GM12878 (cell line): ENCODE measurements at regions not wholly inside any gene's neighbourhood (a gene's known extent, or its start where the extent isn't known, plus 50 kb on each side); places are given as distances from the start of the nearest gene placed in this dataset.

Source experiments
- BCLAF1 ChIP-seq: fragments of 450-650 bp; IDR thresholded peaks from 2 replicates; pipeline ENCODE4 v1.6.1; 2017; ENCODE audit warnings: antibody characterized with exemption, mild to moderate bottlenecking, moderate library complexity
- CEBPB ChIP-seq, 2 experiments: fragments of 150-350 bp in 1 of 2; IDR thresholded peaks; 2 replicates each; pipeline ENCODE4 v1.6.1; 2012 to 2014; ENCODE audit warnings: low read depth in 2 of 2, low read length in 2 of 2, borderline replicate concordance in 1 of 2, inconsistent platforms in 1 of 2
- CHD1 ChIP-seq: IDR thresholded peaks from 2 replicates; pipeline ENCODE4 v1.6.1; 2012; ENCODE audit warnings: low read depth, low read length, improper control_type of control experiment
- CTCF ChIP-seq, 3 experiments: IDR thresholded peaks in 2 of 3; conservative IDR thresholded peaks in 1 of 3; 2 replicates each; pipeline ENCODE4 v1.5.1; 2011; ENCODE audit warnings: low read depth in 3 of 3, low read length in 3 of 3, mild to moderate bottlenecking in 3 of 3, control low read depth in 2 of 3, moderate library complexity in 2 of 3, inconsistent platforms in 1 of 3, mixed read lengths in 1 of 3; ENCODE audit not compliant: control insufficient read depth in 2 of 3, insufficient read depth in 1 of 3; ENCODE audit errors: extremely low read depth in 1 of 3
- E2F4 ChIP-seq: IDR thresholded peaks from 2 replicates; pipeline ENCODE4 v1.6.1; 2012; ENCODE audit warnings: low read depth, low read length, improper control_type of control experiment
- EP300 ChIP-seq, 2 experiments: fragments of 150-350 bp in 1 of 2; IDR thresholded peaks; 2 replicates each; pipeline ENCODE4 v1.6.1; 2011 to 2012; ENCODE audit warnings: low read depth in 2 of 2, low read length in 2 of 2, borderline replicate concordance in 1 of 2, improper control_type of control experiment in 1 of 2, inconsistent platforms in 1 of 2; ENCODE audit not compliant: control insufficient read depth in 1 of 2
- EZH2 ChIP-seq: IDR thresholded peaks from 2 replicates; pipeline ENCODE4 v1.6.1; 2012; ENCODE audit warnings: low read depth, mild to moderate bottlenecking, control low read depth, inconsistent platforms, low read length, borderline replicate concordance; ENCODE audit not compliant: control insufficient read depth
- PML ChIP-seq: IDR thresholded peaks from 2 replicates; pipeline ENCODE4 v1.6.1; 2012; ENCODE audit warnings: low read length, inconsistent platforms
- POLR2A ChIP-seq: IDR thresholded peaks from 2 replicates; pipeline ENCODE4 v1.6.1; 2011; ENCODE audit warnings: low read depth, mild to moderate bottlenecking, low read length
- POLR2AphosphoS5 ChIP-seq: IDR thresholded peaks from 2 replicates; pipeline ENCODE4 v1.6.1; 2011; ENCODE audit warnings: mild to moderate bottlenecking, low read length, inconsistent platforms
- RAD21 ChIP-seq: IDR thresholded peaks from 2 replicates; pipeline ENCODE4 v1.6.1; 2011; ENCODE audit warnings: mild to moderate bottlenecking, low read depth, low read length, moderate library complexity; ENCODE audit not compliant: insufficient read depth
- REST ChIP-seq: IDR thresholded peaks from 2 replicates; pipeline ENCODE4 v1.6.1; 2012; ENCODE audit warnings: mild to moderate bottlenecking, low read depth, low read length
- TCF7 ChIP-seq: IDR thresholded peaks from 2 replicates; pipeline ENCODE4 v1.6.1; 2014; ENCODE audit warnings: antibody characterized with exemption, borderline replicate concordance
- ZNF274 ChIP-seq: IDR thresholded peaks from one replicate; pipeline ENCODE4 v1.8.0; 2011; ENCODE audit not compliant: insufficient read length, insufficient read depth

- no peak for TF ChIP-seq E2F4
- TF ChIP-seq PML, result no peak
- no peak for TF ChIP-seq POLR2AphosphoS5
- no peak for TF ChIP-seq BCLAF1
- no peak for TF ChIP-seq CHD1
- TF ChIP-seq RAD21, result no peak
- no peak for TF ChIP-seq CEBPB (IDR thresholded peaks at IDR 0.05; ENCODE audit: borderline replicate concordance in 1 of 2, low read depth in 2 of 2, low read length in 2 of 2)
- no peak for TF ChIP-seq CTCF (IDR thresholded peaks at IDR 0.05 in 2 of 3, conservative IDR thresholded peaks at IDR 0.05 in 1 of 3; ENCODE audit: control insufficient read depth in 2 of 3, extremely low read depth in 1 of 3, insufficient read depth in 1 of 3, low read depth in 3 of 3, low read length in 3 of 3)
- TF ChIP-seq EZH2, result no peak
- TF ChIP-seq TCF7, result no peak
- no peak for TF ChIP-seq EP300 (IDR thresholded peaks at IDR 0.05; ENCODE audit: borderline replicate concordance in 1 of 2, control insufficient read depth in 1 of 2, low read depth in 2 of 2, low read length in 2 of 2)
- TF ChIP-seq REST, result no peak
- TF ChIP-seq ZNF274, result no peak
- no peak for TF ChIP-seq POLR2A
These were observed 193.9 kb downstream of the UBE3A start for GRCh38 chr15:25244731-25245585.
